ENCODE measurements at regions not wholly inside any gene's neighbourhood (a gene's known extent, or its start where the extent isn't known, plus 50 kb on each side); places are given as distances from the start of the nearest gene placed in this dataset.

DNA sequence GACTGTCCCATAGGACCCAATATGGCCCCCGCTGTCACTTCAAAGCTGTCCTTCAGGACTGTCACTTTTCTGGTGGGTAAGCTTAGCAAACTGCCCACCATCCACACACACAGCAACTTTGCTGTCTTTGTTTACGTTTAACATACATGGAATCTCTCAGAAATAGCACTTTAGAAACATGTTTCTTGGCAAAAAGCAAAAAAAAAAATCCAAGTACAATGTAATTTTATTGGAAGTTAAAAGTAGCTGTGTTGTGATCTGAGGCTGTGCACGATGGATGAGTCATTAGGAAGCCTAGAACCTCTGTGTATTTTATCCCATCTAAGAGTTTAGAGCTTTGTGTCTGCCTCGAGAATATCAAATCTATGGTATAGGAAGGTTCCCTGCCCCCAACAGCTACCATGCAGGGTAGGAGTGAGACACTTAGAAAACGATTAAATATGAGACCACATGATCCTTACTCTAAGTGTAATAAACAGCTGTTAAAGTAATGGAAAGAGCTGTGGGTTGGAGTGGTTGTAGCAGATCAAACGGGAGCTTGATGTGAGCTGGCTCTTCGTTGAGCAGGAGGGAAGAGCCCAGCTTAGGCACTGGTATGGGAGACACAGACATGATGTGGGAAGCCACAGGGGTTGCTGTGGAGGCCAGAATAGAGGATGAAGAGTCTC lies 119.5 kb downstream of the PLEKHG1 start:
- TF ChIP-seq TAF1 (IDR thresholded peaks at IDR 0.05; ENCODE audit: low read depth) (no peak), CTCF (IDR thresholded peaks at IDR 0.05; ENCODE audit: poor library complexity, severe bottlenecking) (no peak), POLR2AphosphoS5 (IDR thresholded peaks at IDR 0.05) (no peak), MXI1 (conservative IDR thresholded peaks at IDR 0.05; ENCODE audit: poor library complexity, severe bottlenecking) (no peak), EZH2 (IDR thresholded peaks at IDR 0.05; ENCODE audit: borderline replicate concordance, insufficient read depth, low read length, poor library complexity, severe bottlenecking) (no peak)
- TF ChIP-seq, protein P1, sequence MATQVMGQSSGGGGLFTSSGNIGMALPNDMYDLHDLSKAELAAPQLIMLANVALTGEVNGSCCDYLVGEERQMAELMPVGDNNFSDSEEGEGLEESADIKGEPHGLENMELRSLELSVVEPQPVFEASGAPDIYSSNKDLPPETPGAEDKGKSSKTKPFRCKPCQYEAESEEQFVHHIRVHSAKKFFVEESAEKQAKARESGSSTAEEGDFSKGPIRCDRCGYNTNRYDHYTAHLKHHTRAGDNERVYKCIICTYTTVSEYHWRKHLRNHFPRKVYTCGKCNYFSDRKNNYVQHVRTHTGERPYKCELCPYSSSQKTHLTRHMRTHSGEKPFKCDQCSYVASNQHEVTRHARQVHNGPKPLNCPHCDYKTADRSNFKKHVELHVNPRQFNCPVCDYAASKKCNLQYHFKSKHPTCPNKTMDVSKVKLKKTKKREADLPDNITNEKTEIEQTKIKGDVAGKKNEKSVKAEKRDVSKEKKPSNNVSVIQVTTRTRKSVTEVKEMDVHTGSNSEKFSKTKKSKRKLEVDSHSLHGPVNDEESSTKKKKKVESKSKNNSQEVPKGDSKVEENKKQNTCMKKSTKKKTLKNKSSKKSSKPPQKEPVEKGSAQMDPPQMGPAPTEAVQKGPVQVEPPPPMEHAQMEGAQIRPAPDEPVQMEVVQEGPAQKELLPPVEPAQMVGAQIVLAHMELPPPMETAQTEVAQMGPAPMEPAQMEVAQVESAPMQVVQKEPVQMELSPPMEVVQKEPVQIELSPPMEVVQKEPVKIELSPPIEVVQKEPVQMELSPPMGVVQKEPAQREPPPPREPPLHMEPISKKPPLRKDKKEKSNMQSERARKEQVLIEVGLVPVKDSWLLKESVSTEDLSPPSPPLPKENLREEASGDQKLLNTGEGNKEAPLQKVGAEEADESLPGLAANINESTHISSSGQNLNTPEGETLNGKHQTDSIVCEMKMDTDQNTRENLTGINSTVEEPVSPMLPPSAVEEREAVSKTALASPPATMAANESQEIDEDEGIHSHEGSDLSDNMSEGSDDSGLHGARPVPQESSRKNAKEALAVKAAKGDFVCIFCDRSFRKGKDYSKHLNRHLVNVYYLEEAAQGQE (IDR thresholded peaks at IDR 0.05; ENCODE audit: borderline replicate concordance), result no peak

All from neural cell (in vitro differentiated cells).